Neural cell (in vitro differentiated cells): ENCODE measurements at regions not wholly inside any gene's neighbourhood (a gene's known extent, or its start where the extent isn't known, plus 50 kb on each side); places are given as distances from the start of the nearest gene placed in this dataset.
A peak's percentile ranks its signal among the peaks of the same experiment; 100 is the strongest.

Source experiments
- H2AFZ ChIP-seq: fragments of 200-600, 300-800 bp; sonication (generic), shearing (Covaris generic); 2 replicates; pipeline ENCODE4 v1.6.0; 2014; ENCODE audit warnings: low read depth, mild to moderate bottlenecking, antibody characterized with exemption, low read length, moderate library complexity
- H3F3A ChIP-seq: fragments of 200-600 bp; shearing (Covaris generic); 2 replicates; pipeline ENCODE4 v1.6.1; 2016; ENCODE audit warnings: mild to moderate bottlenecking, moderate library complexity, mixed read lengths, antibody characterized with exemption, low read length; ENCODE audit not compliant: insufficient read depth, poor library complexity, severe bottlenecking
- H3K27ac ChIP-seq: fragments of 200-600, 300-800 bp; sonication (generic), shearing (Covaris generic); 2 replicates; pipeline ENCODE4 v1.5.1; 2014; ENCODE audit warnings: mild to moderate bottlenecking, low read length, moderate library complexity
- H3K27me3 ChIP-seq: fragments of 300-800, 200-600 bp; sonication (generic), shearing (Covaris generic); 2 replicates; pipeline ENCODE4 v1.6.0; 2014; ENCODE audit warnings: mild to moderate bottlenecking, low read depth, low read length, moderate library complexity; ENCODE audit not compliant: insufficient read depth
- H3K36me3 ChIP-seq: fragments of 300-800, 200-600 bp; sonication (generic), shearing (Covaris generic); 2 replicates; pipeline ENCODE4 v1.5.1; 2014; ENCODE audit warnings: mild to moderate bottlenecking, antibody characterized with exemption, low read length, moderate library complexity; ENCODE audit not compliant: insufficient read depth
- H3K4me2 ChIP-seq: fragments of 300-800, 200-600 bp; sonication (generic), shearing (Covaris generic); 2 replicates; pipeline ENCODE4 v1.6.0; 2014; ENCODE audit warnings: mild to moderate bottlenecking, low read length
- H3K4me3 ChIP-seq: fragments of 300-800, 200-600 bp; sonication (generic), shearing (Covaris generic); 2 replicates; pipeline ENCODE4 v1.5.1; 2014; ENCODE audit warnings: mild to moderate bottlenecking, low read length, moderate library complexity
- H3K79me2 ChIP-seq: fragments of 200-600 bp; shearing (Covaris generic); replicated peaks from 2 replicates; pipeline ENCODE4 v1.6.0; 2014; ENCODE audit warnings: mild to moderate bottlenecking, low read length, moderate library complexity; ENCODE audit not compliant: insufficient read depth
- H3K9ac ChIP-seq: fragments of 300-800, 200-600 bp; sonication (generic), shearing (Covaris generic); 2 replicates; pipeline ENCODE4 v1.6.1; 2016; ENCODE audit warnings: mild to moderate bottlenecking, low read length, mixed read lengths
- H3K9me2 ChIP-seq: fragments of 200-600 bp; shearing (Covaris generic); 2 replicates; pipeline ENCODE4 v1.6.1; 2016; ENCODE audit warnings: mild to moderate bottlenecking, low read length, mixed read lengths; ENCODE audit not compliant: insufficient read depth
- H3K9me3 ChIP-seq: fragments of 200-600, 300-800 bp; sonication (generic), shearing (Covaris generic); 2 replicates; pipeline ENCODE4 v1.6.1; 2016; ENCODE audit warnings: mild to moderate bottlenecking, mixed run types, low read length, moderate library complexity, mixed read lengths
- H4K20me1 ChIP-seq: fragments of 200-600 bp; shearing (Covaris generic); 2 replicates; pipeline ENCODE4 v1.6.1; 2016; ENCODE audit warnings: mild to moderate bottlenecking, mixed run types; ENCODE audit not compliant: insufficient read depth
- CTCF ChIP-seq: fragments of 450-650 bp; IDR thresholded peaks from 2 replicates; pipeline ENCODE4 v1.5.1; 2014; ENCODE audit warnings: antibody characterized with exemption, mild to moderate bottlenecking, moderate library complexity; ENCODE audit not compliant: poor library complexity, severe bottlenecking
- EP300 ChIP-seq: fragments of 450-650 bp; conservative IDR thresholded peaks from 2 replicates; pipeline ENCODE4 v1.6.1; 2014; ENCODE audit warnings: antibody characterized with exemption, mild to moderate bottlenecking, moderate library complexity; ENCODE audit not compliant: poor library complexity, severe bottlenecking
- EZH2 ChIP-seq: fragments of 200-600, 300-800 bp; shearing (Covaris generic), sonication (generic); IDR thresholded peaks from 2 replicates; pipeline ENCODE4 v1.6.1; 2014; ENCODE audit warnings: antibody characterized with exemption, low read length, borderline replicate concordance, mild to moderate bottlenecking; ENCODE audit not compliant: insufficient read depth, poor library complexity, severe bottlenecking
- MXI1 ChIP-seq: fragments of 450-650 bp; conservative IDR thresholded peaks from 2 replicates; pipeline ENCODE4 v1.6.1; 2014; ENCODE audit warnings: antibody characterized with exemption, mild to moderate bottlenecking; ENCODE audit not compliant: poor library complexity, severe bottlenecking
- POLR2AphosphoS5 ChIP-seq: IDR thresholded peaks from 2 replicates; pipeline ENCODE4 v1.6.1; 2012
- RAD21 ChIP-seq: fragments of 450-650 bp; conservative IDR thresholded peaks from 2 replicates; pipeline ENCODE4 v1.6.1; 2014; ENCODE audit warnings: antibody characterized with exemption, mild to moderate bottlenecking, moderate library complexity
- REST ChIP-seq: IDR thresholded peaks from 2 replicates; pipeline ENCODE4 v1.6.1; 2012; ENCODE audit warnings: borderline replicate concordance
- SMC3 ChIP-seq: fragments of 450-650 bp; conservative IDR thresholded peaks from 2 replicates; pipeline ENCODE4 v1.6.1; 2014; ENCODE audit warnings: antibody characterized with exemption, mild to moderate bottlenecking, moderate library complexity; ENCODE audit not compliant: poor library complexity
- TAF1 ChIP-seq: IDR thresholded peaks from 2 replicates; pipeline ENCODE4 v1.6.1; 2012; ENCODE audit warnings: low read depth

GRCh38 chr4:135383356-135384288 is 1182.0 kb upstream of the PABPC4L start:
- Histone ChIP-seq H3F3A (no peaks in the 10 kb centered on the region), H3K4me3 (no peak overlapping the region), H3K4me2 (no peak overlapping the region), H3K9me3 (no peaks in the 10 kb centered on the region), H4K20me1 (no peaks in the 10 kb centered on the region), H3K36me3 (no peaks in the 10 kb centered on the region), H3K9ac (no peak overlapping the region), H2AFZ (no peak overlapping the region), H3K79me2 (no peaks in the 10 kb centered on the region), H3K27ac (peak overlapping the region; percentile 3), H3K9me2 (no peaks in the 10 kb centered on the region), H3K27me3 (no peaks in the 10 kb centered on the region)
- TF ChIP-seq MXI1 (no peak), EP300 (peak; percentile 84)

GRCh38 chr4:135382280-135382959 is 1180.8 kb upstream of the PABPC4L start:
- Histone ChIP-seq H3K4me2 (no peak overlapping the region), H3K4me3 (no peak overlapping the region), H3K9me2 (no peaks in the 10 kb centered on the region), H4K20me1 (no peaks in the 10 kb centered on the region), H2AFZ (no peak overlapping the region), H3K79me2 (no peaks in the 10 kb centered on the region), H3K27me3 (no peaks in the 10 kb centered on the region), H3K27ac (peak overlapping the region; percentile 21), H3F3A (no peaks in the 10 kb centered on the region), H3K36me3 (no peaks in the 10 kb centered on the region), H3K9ac (no peak overlapping the region), H3K9me3 (no peaks in the 10 kb centered on the region)
- TF ChIP-seq EZH2, result no peak
- no peak for TF ChIP-seq SMC3
- no peak for TF ChIP-seq CTCF
- no peak for TF ChIP-seq RAD21

GRCh38 chr4:135372131-135372530 is 1170.5 kb upstream of the PABPC4L start:
- Histone ChIP-seq H3K79me2 (no peaks in the 10 kb centered on the region), H3K4me2 (no peak overlapping the region), H2AFZ (no peak overlapping the region), H3K27ac (no peak overlapping the region), H3K36me3 (no peaks in the 10 kb centered on the region), H3K9me3 (no peaks in the 10 kb centered on the region), H3K4me3 (no peak overlapping the region), H3K9me2 (no peaks in the 10 kb centered on the region), H3F3A (no peaks in the 10 kb centered on the region), H3K27me3 (no peaks in the 10 kb centered on the region), H4K20me1 (no peaks in the 10 kb centered on the region), H3K9ac (no peak overlapping the region)
- TF ChIP-seq EP300 (no peak), SMC3 (no peak), EZH2 (no peak), CTCF (no peak), POLR2AphosphoS5 (no peak), REST (no peak), MXI1 (no peak), RAD21 (no peak), TAF1 (no peak)
